Mucosa of rectum (tissue), 2 donors: ENCODE measurements at regions not wholly inside any gene's neighbourhood (a gene's known extent, or its start where the extent isn't known, plus 50 kb on each side); places are given as distances from the start of the nearest gene placed in this dataset.

ENCODE experiments used
- H3K27ac ChIP-seq, 2 donors: one replicate each; pipeline ENCODE4 v1.7.0; 2013; ENCODE audit warnings: inconsistent platforms in 2 of 2, low read depth in 2 of 2, low read length in 2 of 2
- H3K27me3 ChIP-seq, 2 donors: one replicate each; pipeline ENCODE4 v1.7.0; 2013; ENCODE audit warnings: low read length in 2 of 2; ENCODE audit not compliant: control insufficient read depth in 2 of 2, insufficient read depth in 2 of 2
- H3K36me3 ChIP-seq, 2 donors: one replicate each; pipeline ENCODE4 v1.7.0; 2013; ENCODE audit warnings: low read length in 2 of 2; ENCODE audit not compliant: control insufficient read depth in 2 of 2, insufficient read depth in 2 of 2
- H3K4me1 ChIP-seq, 2 donors: one replicate each; pipeline ENCODE4 v1.7.0; 2013; ENCODE audit warnings: low read length in 2 of 2, mild to moderate bottlenecking in 1 of 2; ENCODE audit not compliant: control insufficient read depth in 2 of 2, insufficient read depth in 2 of 2
- H3K4me3 ChIP-seq, 2 donors: one replicate each; pipeline ENCODE4 v1.7.0; 2013; ENCODE audit warnings: low read length in 2 of 2
- H3K9ac ChIP-seq, 2 donors: one replicate each; pipeline ENCODE4 v1.7.0; 2013; ENCODE audit warnings: low read length in 2 of 2, low read depth in 1 of 2, mild to moderate bottlenecking in 1 of 2
- H3K9me3 ChIP-seq, 2 donors: one replicate each; pipeline ENCODE4 v1.7.0; 2013; ENCODE audit warnings: low read length in 2 of 2; ENCODE audit not compliant: control insufficient read depth in 2 of 2
- donor health status: healthy.
- donor health status: Normal muscosa, but diverticular disease.

GRCh38 chr11:112599856-112600533 lies 339.3 kb upstream of the PLET1 start:
- Histone ChIP-seq H3K9ac (no peak overlapping the region), H3K4me3 (no peak overlapping the region), H3K27me3 (no peaks in the 10 kb centered on the region), H3K9me3 (no peaks in the 10 kb centered on the region), H3K4me1 (no peaks in the 10 kb centered on the region), H3K36me3 (no peaks in the 10 kb centered on the region), H3K27ac (no peak overlapping the region)

- no peak overlapping the region for H3K4me3 ChIP-seq
- H3K9ac ChIP-seq, result no peak overlapping the region
- no peak overlapping the region for H3K27ac ChIP-seq
- H3K27me3 ChIP-seq, result no peaks in the 10 kb centered on the region
- H3K36me3 ChIP-seq, result no peaks in the 10 kb centered on the region
- no peaks in the 10 kb centered on the region for H3K9me3 ChIP-seq
- H3K4me1 ChIP-seq, result no peaks in the 10 kb centered on the region
These were observed 344.5 kb upstream of the PLET1 start for GRCh38 chr11:112605093-112605666.

DNA sequence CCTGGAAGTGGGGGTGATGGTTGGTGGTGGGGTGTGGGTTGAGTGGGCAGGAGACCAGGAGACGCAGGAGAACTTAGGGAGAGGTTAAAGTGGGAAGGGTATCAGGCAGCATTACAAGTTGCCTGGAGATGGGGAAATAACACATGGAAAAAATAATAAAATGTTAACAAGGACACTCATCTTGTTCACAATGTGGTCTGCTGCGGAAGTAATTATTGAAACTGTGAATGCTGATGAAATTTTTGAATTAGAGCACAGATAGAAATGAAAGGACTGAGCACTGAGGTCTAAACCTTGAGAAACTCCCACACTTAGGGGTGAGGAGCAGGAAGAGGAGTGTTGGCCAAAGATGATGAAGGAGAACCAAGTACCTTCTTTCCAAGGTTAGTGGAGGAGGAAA lies 346.0 kb upstream of the PLET1 start:
- Histone ChIP-seq H3K9me3 (no peaks in the 10 kb centered on the region), H3K27me3 (no peaks in the 10 kb centered on the region), H3K36me3 (no peaks in the 10 kb centered on the region), H3K4me1 (peaks cover 0 to 4% of the 10 kb centered on the region in 2 donors), H3K27ac (no peak overlapping the region), H3K9ac (no peak overlapping the region), H3K4me3 (no peak overlapping the region)

DNA sequence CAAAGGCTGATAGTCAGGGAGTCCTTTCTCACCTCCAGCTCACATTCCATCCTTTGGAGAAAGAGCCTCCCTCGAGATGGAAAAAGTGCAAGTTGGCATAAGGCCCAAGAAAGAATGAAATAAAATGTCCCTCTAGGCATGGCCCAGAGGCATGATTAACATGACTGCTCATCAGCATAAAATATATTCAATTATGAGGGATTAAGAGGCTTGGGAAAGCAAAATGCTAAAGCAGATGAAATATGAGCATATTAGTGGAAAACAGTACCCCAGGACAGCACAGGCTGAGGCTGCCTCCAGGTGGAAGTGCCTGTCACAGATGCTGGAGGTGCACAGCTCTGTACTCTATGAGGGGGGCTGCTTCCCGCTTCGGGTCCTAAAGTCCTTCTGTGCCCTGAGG lies 347.8 kb upstream of the PLET1 start:
- H3K36me3 ChIP-seq, result no peaks in the 10 kb centered on the region
- no peak overlapping the region for H3K4me3 ChIP-seq
- no peak overlapping the region for H3K9ac ChIP-seq
- H3K27me3 ChIP-seq, result no peaks in the 10 kb centered on the region
- H3K9me3 ChIP-seq, result no peaks in the 10 kb centered on the region
- H3K4me1 ChIP-seq, result peaks cover 0 to 4% of the 10 kb centered on the region in 2 donors
- no peak overlapping the region for H3K27ac ChIP-seq

GRCh38 chr11:112610494-112610893 lies 349.8 kb upstream of the PLET1 start:
- Histone ChIP-seq H3K4me1 (peaks cover 0 to 4% of the 10 kb centered on the region in 2 donors), H3K36me3 (no peaks in the 10 kb centered on the region), H3K9me3 (no peaks in the 10 kb centered on the region), H3K27me3 (no peaks in the 10 kb centered on the region), H3K27ac (no peak overlapping the region), H3K4me3 (no peak overlapping the region), H3K9ac (no peak overlapping the region)

- Histone ChIP-seq H3K36me3 (no peaks in the 10 kb centered on the region), H3K9ac (no peak overlapping the region), H3K9me3 (no peaks in the 10 kb centered on the region), H3K4me1 (peaks cover 0 to 4% of the 10 kb centered on the region in 2 donors), H3K4me3 (no peak overlapping the region), H3K27me3 (no peaks in the 10 kb centered on the region), H3K27ac (no peak overlapping the region)
These were observed 350.0 kb upstream of the NCAM1 start for GRCh38 chr11:112610996-112611750.

DNA sequence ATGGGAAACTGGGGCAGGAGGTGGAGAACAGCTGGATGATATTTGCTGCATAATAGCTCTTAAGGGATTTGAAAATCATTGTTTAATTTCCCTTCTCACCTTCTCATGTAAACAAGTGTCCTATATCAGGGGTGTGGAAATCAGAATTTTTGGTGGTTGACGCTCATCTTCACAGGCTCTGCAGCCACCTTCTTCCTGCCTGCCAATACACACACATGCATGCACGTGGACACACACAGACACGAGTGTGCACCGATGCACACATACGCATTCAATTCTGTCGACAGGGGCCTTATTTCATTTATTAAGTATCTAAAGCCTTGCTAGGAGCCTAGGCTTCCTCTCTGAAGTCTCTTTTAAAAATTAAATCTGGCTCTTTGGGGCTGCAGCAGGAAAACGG lies 349.4 kb upstream of the NCAM1 start:
- Histone ChIP-seq H3K4me3 (no peak overlapping the region), H3K4me1 (peaks cover 0 to 4% of the 10 kb centered on the region in 2 donors), H3K9ac (no peak overlapping the region), H3K36me3 (no peaks in the 10 kb centered on the region), H3K9me3 (no peaks in the 10 kb centered on the region), H3K27me3 (no peaks in the 10 kb centered on the region), H3K27ac (no peak overlapping the region)

- H3K9ac ChIP-seq, result no peak overlapping the region
- no peaks in the 10 kb centered on the region for H3K9me3 ChIP-seq
- H3K4me1 ChIP-seq, result peaks cover 0 to 4% of the 10 kb centered on the region in 2 donors
- H3K36me3 ChIP-seq, result no peaks in the 10 kb centered on the region
- no peaks in the 10 kb centered on the region for H3K27me3 ChIP-seq
- no peak overlapping the region for H3K27ac ChIP-seq
- no peak overlapping the region for H3K4me3 ChIP-seq
These were observed 348.9 kb upstream of the NCAM1 start for GRCh38 chr11:112612250-112612849.

- no peak overlapping the region for H3K9ac ChIP-seq
- no peak overlapping the region for H3K4me3 ChIP-seq
- H3K36me3 ChIP-seq, result no peaks in the 10 kb centered on the region
- H3K9me3 ChIP-seq, result no peaks in the 10 kb centered on the region
- peaks cover 0 to 4% of the 10 kb centered on the region in 2 donors for H3K4me1 ChIP-seq
- H3K27me3 ChIP-seq, result no peaks in the 10 kb centered on the region
- H3K27ac ChIP-seq, result no peak overlapping the region
These were observed 347.9 kb upstream of the NCAM1 start for GRCh38 chr11:112613051-112613972.
